CD8-positive, alpha-beta memory T cell (primary cell): ENCODE measurements at regions not wholly inside any gene's neighbourhood (a gene's known extent, or its start where the extent isn't known, plus 50 kb on each side); places are given as distances from the start of the nearest gene placed in this dataset.
"Not testable (repeated sequence)": the region's sequence is repeated elsewhere in the genome, so short reads cannot be mapped to it uniquely, and the experiment has no call there.

Experiments
- CTCF ChIA-PET: fragments of 350-600 bp; sonication (Branson Sonifier 250); formaldehyde crosslinking; loops from one replicate; lab custom pipeline; 2021; ENCODE audit warnings: antibody characterized with exemption; lab: Charles Lee
- POLR2A ChIA-PET: fragments of 350-600 bp; sonication (Branson Sonifier 250); formaldehyde crosslinking; loops from one replicate; lab custom pipeline; 2021; ENCODE audit warnings: antibody characterized with exemption; lab: Charles Lee
- DNase-seq, 5 donors: peaks; one replicate each; pipeline versions ENCODE4 v3.0.0 to v3.0.0-alpha.2; 2020 to 2022; ENCODE audit warnings: mixed read lengths in 1 of 5
- H3K27ac ChIP-seq: one replicate; pipeline ENCODE4 v1.7.0; 2013; ENCODE audit warnings: low read depth, mild to moderate bottlenecking, low read length, moderate library complexity
- H3K27me3 ChIP-seq: 2 replicates; pipeline ENCODE4 v1.7.0; 2013; ENCODE audit warnings: low read length, mild to moderate bottlenecking; ENCODE audit not compliant: insufficient read depth, poor library complexity, severe bottlenecking
- H3K36me3 ChIP-seq: 2 replicates; pipeline ENCODE4 v1.7.0; 2013; ENCODE audit warnings: mild to moderate bottlenecking, low read length, moderate library complexity; ENCODE audit not compliant: insufficient read depth
- H3K4me1 ChIP-seq: 2 replicates; pipeline ENCODE4 v1.7.0; 2013; ENCODE audit warnings: mild to moderate bottlenecking, low read length, moderate library complexity; ENCODE audit not compliant: insufficient read depth
- H3K4me3 ChIP-seq: 2 replicates; pipeline ENCODE4 v1.7.0; 2013; ENCODE audit warnings: mild to moderate bottlenecking, low read length
- H3K9me3 ChIP-seq: 2 replicates; pipeline ENCODE4 v1.7.0; 2013; ENCODE audit warnings: mild to moderate bottlenecking, low read length
- H3K27ac Mint-ChIP-seq, 8 donors: one replicate each; pipeline ENCODE4 v1.8.0; 2020 to 2021; ENCODE audit warnings: mixed read lengths in 8 of 8, mild to moderate bottlenecking in 6 of 8, inconsistent platforms in 3 of 8, moderate library complexity in 3 of 8
- H3K27me3 Mint-ChIP-seq, 2 donors: one replicate each; pipeline ENCODE4 v1.8.0; 2020 to 2021; ENCODE audit warnings: mixed read lengths in 2 of 2, mild to moderate bottlenecking in 1 of 2, moderate library complexity in 1 of 2
- H3K36me3 Mint-ChIP-seq, 3 donors: one replicate each; pipeline ENCODE4 v1.8.0; 2020 to 2021; ENCODE audit warnings: mixed read lengths in 3 of 3, inconsistent platforms in 1 of 3, mild to moderate bottlenecking in 1 of 3
- H3K4me1 Mint-ChIP-seq, 3 donors: one replicate each; pipeline ENCODE4 v1.8.0; 2020 to 2021; ENCODE audit warnings: mixed read lengths in 3 of 3, inconsistent platforms in 1 of 3, mild to moderate bottlenecking in 1 of 3
- H3K4me3 Mint-ChIP-seq, 7 donors: one replicate each; pipeline ENCODE4 v1.8.0; 2020 to 2021; ENCODE audit warnings: mixed read lengths in 7 of 7, mild to moderate bottlenecking in 6 of 7, moderate library complexity in 4 of 7, inconsistent platforms in 2 of 7
- H3K9me3 Mint-ChIP-seq, 5 donors: one replicate each; pipeline ENCODE4 v1.8.0; 2020 to 2022; ENCODE audit warnings: mixed read lengths in 5 of 5, mild to moderate bottlenecking in 3 of 5, moderate library complexity in 2 of 5, inconsistent platforms in 1 of 5

- Mint-ChIP-seq H3K36me3 (no peaks in the 10 kb centered on the region), H3K9me3 (peaks cover 0 to 6% (median 0%) of the 10 kb centered on the region in 5 donors), H3K27me3 (peaks cover 4 to 5% of the 10 kb centered on the region in 2 donors), H3K27ac (no peak overlapping the region), H3K4me3 (no peak overlapping the region), H3K4me1 (no peaks in the 10 kb centered on the region)
- Histone ChIP-seq H3K27ac (no peak overlapping the region), H3K4me3 (no peak overlapping the region), H3K36me3 (no peaks in the 10 kb centered on the region), H3K27me3 (no peaks in the 10 kb centered on the region), H3K9me3 (no peaks in the 10 kb centered on the region), H3K4me1 (no peaks in the 10 kb centered on the region)
- ChIA-PET CTCF (no interaction called here), POLR2A (no interaction called here)
- no peak for DNase-seq
These were observed 902.3 kb downstream of the GRID1 start for GRCh38 chr10:85464336-85464735.

GRCh38 chr10:85477979-85478378 lies 888.6 kb downstream of the GRID1 start:
- H3K27me3 ChIP-seq = no peaks in the 10 kb centered on the region
- POLR2A ChIA-PET = no interaction called here

GRCh38 chr10:85490431-85490830 lies 876.2 kb downstream of the GRID1 start:
- ChIA-PET POLR2A (no interaction called here), CTCF (no interaction called here)
- DNase-seq = no peak
- H3K36me3 Mint-ChIP-seq = no peaks in the 10 kb centered on the region
- H3K27me3 Mint-ChIP-seq = no peaks in the 10 kb centered on the region
- Histone ChIP-seq H3K36me3 (no peaks in the 10 kb centered on the region), H3K4me3 (no peak overlapping the region), H3K27ac (no peak overlapping the region), H3K9me3 (no peaks in the 10 kb centered on the region), H3K27me3 (no peaks in the 10 kb centered on the region), H3K4me1 (no peaks in the 10 kb centered on the region)
- H3K27ac Mint-ChIP-seq = no peak overlapping the region
- H3K4me1 Mint-ChIP-seq = no peaks in the 10 kb centered on the region
- H3K4me3 Mint-ChIP-seq = no peak overlapping the region
- peaks cover 0 to 4% (median 0%) of the 10 kb centered on the region in 5 donors for H3K9me3 Mint-ChIP-seq

More at GRCh38 chr10:85477979-85478378, 888.6 kb downstream of the GRID1 start:
- H3K27ac Mint-ChIP-seq = no peak overlapping the region
- Histone ChIP-seq H3K36me3 (no peaks in the 10 kb centered on the region), H3K9me3 (no peaks in the 10 kb centered on the region), H3K4me3 (no peak overlapping the region), H3K4me1 (no peaks in the 10 kb centered on the region), H3K27ac (no peak overlapping the region)
- no peak overlapping the region for H3K4me3 Mint-ChIP-seq
- H3K4me1 Mint-ChIP-seq = no peaks in the 10 kb centered on the region
- no peaks in the 10 kb centered on the region for H3K36me3 Mint-ChIP-seq
- H3K9me3 Mint-ChIP-seq = no peaks in the 10 kb centered on the region
- DNase-seq = no peak
- CTCF ChIA-PET = no interaction called here
- H3K27me3 Mint-ChIP-seq = no peaks in the 10 kb centered on the region

- DNase-seq = no peak
- Mint-ChIP-seq H3K27ac (no peak overlapping the region), H3K27me3 (no peaks in the 10 kb centered on the region), H3K9me3 (peaks cover 0 to 4% (median 0%) of the 10 kb centered on the region in 5 donors), H3K4me1 (no peaks in the 10 kb centered on the region), H3K4me3 (no peak overlapping the region), H3K36me3 (no peaks in the 10 kb centered on the region)
- Histone ChIP-seq H3K4me3 (no peak overlapping the region), H3K27ac (no peak overlapping the region), H3K36me3 (no peaks in the 10 kb centered on the region), H3K4me1 (no peaks in the 10 kb centered on the region), H3K27me3 (no peaks in the 10 kb centered on the region), H3K9me3 (no peaks in the 10 kb centered on the region)
- POLR2A ChIA-PET = no interaction called here
- CTCF ChIA-PET = no interaction called here
These were observed 874.9 kb downstream of the GRID1 start for GRCh38 chr10:85491652-85492051.

GRCh38 chr10:85492684-85493083 lies 873.9 kb downstream of the GRID1 start:
- Histone ChIP-seq H3K9me3 (no peaks in the 10 kb centered on the region), H3K4me1 (no peaks in the 10 kb centered on the region), H3K4me3 (no peak overlapping the region), H3K27ac (no peak overlapping the region), H3K27me3 (no peaks in the 10 kb centered on the region), H3K36me3 (no peaks in the 10 kb centered on the region)
- H3K27ac Mint-ChIP-seq = no peak overlapping the region
- no peak overlapping the region for H3K4me3 Mint-ChIP-seq
- no peaks in the 10 kb centered on the region for H3K36me3 Mint-ChIP-seq
- no peak for DNase-seq
- ChIA-PET POLR2A (no interaction called here), CTCF (no interaction called here)
- H3K4me1 Mint-ChIP-seq = no peaks in the 10 kb centered on the region
- H3K9me3 Mint-ChIP-seq = peaks cover 0 to 4% (median 0%) of the 10 kb centered on the region in 5 donors
- H3K27me3 Mint-ChIP-seq = no peaks in the 10 kb centered on the region

- POLR2A ChIA-PET = no interaction called here
- Histone ChIP-seq H3K27me3 (no peaks in the 10 kb centered on the region), H3K4me1 (no peaks in the 10 kb centered on the region), H3K9me3 (no peaks in the 10 kb centered on the region), H3K4me3 (no peak overlapping the region), H3K27ac (no peak overlapping the region), H3K36me3 (no peaks in the 10 kb centered on the region)
- no peaks in the 10 kb centered on the region for H3K36me3 Mint-ChIP-seq
- CTCF ChIA-PET = no interaction called here
- peaks cover 0 to under 1% of the 10 kb centered on the region in 2 donors for H3K27me3 Mint-ChIP-seq
- H3K4me1 Mint-ChIP-seq = no peaks in the 10 kb centered on the region
- H3K4me3 Mint-ChIP-seq = no peak overlapping the region
- peaks cover 0 to 6% (median 0%) of the 10 kb centered on the region in 5 donors for H3K9me3 Mint-ChIP-seq
- H3K27ac Mint-ChIP-seq = no peak overlapping the region
- DNase-seq = no peak
These were observed 872.9 kb downstream of the GRID1 start for GRCh38 chr10:85493703-85494102.

GRCh38 chr10:85504641-85505040 lies 862.0 kb downstream of the GRID1 start:
- H3K27ac Mint-ChIP-seq, H3K27me3 ChIP-seq, H3K4me1 Mint-ChIP-seq, H3K27ac ChIP-seq, CTCF ChIA-PET, H3K4me3 Mint-ChIP-seq, H3K36me3 Mint-ChIP-seq, H3K4me3 ChIP-seq, POLR2A ChIA-PET, H3K9me3 ChIP-seq, DNase-seq, H3K4me1 ChIP-seq, H3K36me3 ChIP-seq: not testable (repeated sequence)
- H3K27me3 Mint-ChIP-seq = peaks cover 4 to 11% of the 10 kb centered on the region in 2 donors
- peaks cover 0 to 15% (median 9%) of the 10 kb centered on the region in 5 donors for H3K9me3 Mint-ChIP-seq

GRCh38 chr10:85508159-85508558 lies 858.4 kb downstream of the GRID1 start:
- H3K27ac Mint-ChIP-seq = no peak overlapping the region
- Histone ChIP-seq H3K4me1 (no peaks in the 10 kb centered on the region), H3K27ac (no peak overlapping the region), H3K36me3 (no peaks in the 10 kb centered on the region), H3K27me3 (no peaks in the 10 kb centered on the region), H3K4me3 (no peak overlapping the region), H3K9me3 (no peaks in the 10 kb centered on the region)
- H3K27me3 Mint-ChIP-seq = peaks cover 7 to 22% of the 10 kb centered on the region in 2 donors
- ChIA-PET CTCF (no interaction called here), POLR2A (no interaction called here)
- no peak for DNase-seq
- H3K9me3 Mint-ChIP-seq = peaks cover 0 to 6% (median 2%) of the 10 kb centered on the region in 5 donors
- H3K36me3 Mint-ChIP-seq = no peaks in the 10 kb centered on the region
- H3K4me1 Mint-ChIP-seq = no peaks in the 10 kb centered on the region
- no peak overlapping the region for H3K4me3 Mint-ChIP-seq

- H3K4me3 ChIP-seq = no peak overlapping the region
- H3K27ac ChIP-seq = no peak overlapping the region
- H3K4me3 Mint-ChIP-seq = no peak overlapping the region
- H3K9me3 ChIP-seq = no peaks in the 10 kb centered on the region
- H3K9me3 Mint-ChIP-seq = peaks cover 0 to 2% (median 0%) of the 10 kb centered on the region in 5 donors
- H3K4me1 ChIP-seq = no peaks in the 10 kb centered on the region
- no peak for DNase-seq
- peaks cover 4 to 12% of the 10 kb centered on the region in 2 donors for H3K27me3 Mint-ChIP-seq
- H3K4me1 Mint-ChIP-seq = no peaks in the 10 kb centered on the region
- H3K27me3 ChIP-seq = no peaks in the 10 kb centered on the region
- H3K36me3 Mint-ChIP-seq = no peaks in the 10 kb centered on the region
- H3K36me3 ChIP-seq = no peaks in the 10 kb centered on the region
- H3K27ac Mint-ChIP-seq = no peak overlapping the region
- ChIA-PET POLR2A (no interaction called here), CTCF (no interaction called here)
These were observed 855.9 kb downstream of the GRID1 start for GRCh38 chr10:85510682-85511081.
